Heart right ventricle (tissue), 16 donors: ENCODE measurements at regions not wholly inside any gene's neighbourhood (a gene's known extent, or its start where the extent isn't known, plus 50 kb on each side); places are given as distances from the start of the nearest gene placed in this dataset.

ENCODE experiments used
- ATAC-seq, 8 donors: fragments of 200-7000 bp; cut with Tn5 transposase; one replicate each; pipeline ENCODE4 v1.9.1; 2020; ENCODE audit warnings: mild to moderate bottlenecking in 8 of 8, moderate library complexity in 8 of 8, moderate number of reproducible peaks in 1 of 8
- DNase-seq, 2 donors: peaks; one replicate each; pipeline ENCODE4 v3.0.0-alpha.2; 2020
- H3K27ac ChIP-seq, 10 donors: fragments of 200-600 bp; sonication (generic) in 2 of 10; one replicate each; pipeline versions ENCODE4 v1.5.0 to v1.8.0; 2020 to 2022; ENCODE audit warnings: mild to moderate bottlenecking in 3 of 10
- H3K27me3 ChIP-seq, 7 donors: fragments of 200-600 bp; one replicate each; pipeline ENCODE4 v1.8.0; 2021 to 2022; ENCODE audit warnings: mild to moderate bottlenecking in 2 of 7
- H3K36me3 ChIP-seq, 9 donors: fragments of 200-600 bp; sonication (generic) in 1 of 9; one replicate each; pipeline versions ENCODE4 v1.5.0 to v1.8.0; 2020 to 2022; ENCODE audit warnings: mild to moderate bottlenecking in 2 of 9
- H3K4me1 ChIP-seq, 9 donors: fragments of 200-600 bp; sonication (generic) in 1 of 9; one replicate each; pipeline versions ENCODE4 v1.5.0 to v1.8.0; 2020 to 2022; ENCODE audit warnings: mild to moderate bottlenecking in 4 of 9
- H3K4me3 ChIP-seq, 10 donors: fragments of 200-600 bp; sonication (generic) in 2 of 10; one replicate each; pipeline versions ENCODE4 v1.5.0 to v1.8.0; 2020 to 2022; ENCODE audit warnings: mild to moderate bottlenecking in 7 of 10, moderate library complexity in 2 of 10
- H3K9me3 ChIP-seq, 11 donors: fragments of 200-600 bp in 10 of 11; sonication (generic) in 2 of 11; one replicate each; pipeline versions ENCODE4 v1.5.0 to v1.8.0; 2013 to 2022; ENCODE audit warnings: mild to moderate bottlenecking in 2 of 11, control low read depth in 1 of 11, moderate library complexity in 1 of 11
- CTCF ChIP-seq, 9 donors: fragments of 200-600 bp; sonication (generic) in 2 of 9; IDR thresholded peaks; one replicate each; pipeline versions ENCODE4 v1.5.0 to v1.8.0; 2021 to 2022; ENCODE audit warnings: antibody characterized with exemption in 9 of 9, mild to moderate bottlenecking in 5 of 9, moderate library complexity in 1 of 9
- WGBS, 2 donors: extraction: QIAGEN DNeasy Blood & Tissue Kit; methylation state at CpG; one replicate each; pipeline ENCODE4 v1.1.7; 2013; ENCODE audit warnings: inconsistent platforms in 1 of 2; 5-methylcytosine and 5-hydroxymethylcytosine counted together
- intact Hi-C, 10 donors: fragments of 100-400 bp; cut with DNase I; formaldehyde crosslinking; loops; one replicate each; pipeline versions ENCODE4 v1.11.1 to v1.14.2; 2022
- donor health status: Arrhythmogenic right ventricular cardiomyopathy.
- donor health status: ischemic (EF 13 %, LVEDD 7.1; RV severe dilation, severe dysfunction).
- donor health status: healthy with polysubstance abuse.
- donor health status: DM: no; HTN: yes; CAD: no.
- donor health status: DM: no; HTN: no; CAD: no.
- donor health status: ischemic (EF 25% LVEDD 6.9; RV normal size, moderate dysfunction).
- donor health status: ischemic (EF 25% LVEDD 5.7; RV mildly dilated, moderate dysfunction).
- donor health status: healthy.
- donor health status: DM: yes; HTN: yes; CAD: no.
- donor health status: Ischemic cardiomyopathy.
- donor health status: ischemic (EF 35%, LVEDD 5.7; RV mildly dilated, moderate dysfunction).
- donor health status: nonischemic (EF 11% LVEDD 7.7; RV severe dilation, severe dysfunction).
- donor health status: DM: yes; HTN: yes; CAD: no.
- donor health status: PGD.
- donor health status: ischemic (EF 29% LVEDD 5.4; RV normal size, mild dysfunction).
- donor health status: nonischemic (EF 23%, LVEDD 6.1; RV moderate dilation, normal function).

- Histone ChIP-seq H3K27me3 (no peaks in the 10 kb centered on the region), H3K36me3 (no peaks in the 10 kb centered on the region), H3K4me3 (no peak overlapping the region), H3K27ac (no peak overlapping the region), H3K4me1 (no peaks in the 10 kb centered on the region), H3K9me3 (peaks cover 0 to 18% (median 5%) of the 10 kb centered on the region in 11 donors)
- no peak for ATAC-seq
- intact Hi-C loops, result no loop called here
- DNase-seq, result no peak
- WGBS, 2 donors, result 96 to 97% methylated on average over 5 of the region's 5 CpGs
- no peak for TF ChIP-seq CTCF (IDR thresholded peaks at IDR 0.05)
Measured at GRCh38 chr14:53723221-53723620, 233.4 kb downstream of the BMP4 start.

GRCh38 chr14:53719536-53719935 lies 237.1 kb downstream of the BMP4 start:
- Histone ChIP-seq H3K36me3 (no peaks in the 10 kb centered on the region), H3K27ac (no peak overlapping the region), H3K27me3 (no peaks in the 10 kb centered on the region), H3K4me3 (no peak overlapping the region), H3K9me3 (peaks cover 0 to 18% (median 5%) of the 10 kb centered on the region in 11 donors), H3K4me1 (peaks cover 0 to 27% (median 20%) of the 10 kb centered on the region in 9 donors)
- 63 to 74% methylated on average over 1 of the region's 1 CpG for WGBS, 2 donors
- DNase-seq, result no peak
- TF ChIP-seq CTCF (IDR thresholded peaks at IDR 0.05), result no peak
- intact Hi-C loops, result loop anchor here in 2 of 10 donors (10.0 kb wide), 1 partner anchor 235 kb away; the partner anchor contains the start of gene BMP4 (in 2 of the 2)
- no peak for ATAC-seq

GRCh38 chr14:53716578-53716977 lies 240.0 kb downstream of the BMP4 start:
- Histone ChIP-seq H3K36me3 (no peaks in the 10 kb centered on the region), H3K9me3 (peaks cover 0 to 13% (median 3%) of the 10 kb centered on the region in 11 donors), H3K4me1 (peaks cover 0 to 35% (median 25%) of the 10 kb centered on the region in 9 donors), H3K27me3 (no peaks in the 10 kb centered on the region), H3K27ac (peak overlapping the region in 7 of 10 donors; percentile 22 to 73 (median 55)), H3K4me3 (no peak overlapping the region)
- DNase-seq (no peak), ATAC-seq (peak in 4 of 8 donors; percentile 13 to 50 (median 37))
- WGBS, 2 donors, result 50 to 57% methylated on average over 6 of the region's 6 CpGs
- intact Hi-C loops, result loop anchor here in 2 of 10 donors (10.0 kb wide), 1 partner anchor 238 kb away; the partner anchor contains the start of gene BMP4 (in 2 of the 2)
- TF ChIP-seq CTCF (IDR thresholded peaks at IDR 0.05), result no peak

GRCh38 chr14:53715193-53715721 lies 241.4 kb downstream of the BMP4 start:
- Histone ChIP-seq H3K4me1 (peaks cover 0 to 35% (median 25%) of the 10 kb centered on the region in 9 donors), H3K4me3 (peak overlapping the region in 7 of 10 donors; percentile 5 to 34 (median 15)), H3K36me3 (no peaks in the 10 kb centered on the region), H3K27ac (peak overlapping the region; percentile 2 to 73 (median 54)), H3K9me3 (peaks cover 0 to 5% (median 0%) of the 10 kb centered on the region in 11 donors), H3K27me3 (no peaks in the 10 kb centered on the region)
- TF ChIP-seq CTCF (IDR thresholded peaks at IDR 0.05), result no peak
- intact Hi-C loops, result loop anchor here in 2 of 10 donors (10.0 kb wide), 1 partner anchor 240 kb away; the partner anchor contains the start of gene BMP4 (in 2 of the 2)
- WGBS, 2 donors, result 12 to 15% methylated on average over 3 of the region's 3 CpGs
- DNase-seq (no peak), ATAC-seq (peak in 7 of 8 donors; percentile 66 to 89 (median 83))
